ENCODE measurements at regions not wholly inside any gene's neighbourhood (a gene's known extent, or its start where the extent isn't known, plus 50 kb on each side); places are given as distances from the start of the nearest gene placed in this dataset.

DNA sequence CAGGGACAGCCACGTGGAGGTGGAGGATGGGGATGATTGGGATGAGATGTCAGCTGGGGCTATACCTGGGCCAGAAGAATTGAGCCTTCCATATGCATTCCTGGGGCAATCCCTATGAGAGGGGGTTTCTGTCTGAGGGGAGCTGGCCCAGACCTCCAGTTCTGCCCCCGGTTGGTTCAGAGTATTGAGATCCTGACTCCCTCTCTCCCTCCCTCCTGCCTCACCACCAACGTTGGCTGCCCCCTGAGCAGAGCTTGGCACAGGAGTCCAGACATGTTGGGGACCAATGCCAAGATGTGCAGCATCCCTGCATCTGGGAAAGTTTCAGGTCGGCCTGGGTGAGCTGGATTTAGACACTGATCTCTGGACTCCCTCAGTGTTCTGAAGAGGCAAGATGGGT is 575.2 kb upstream of the MKI67 start:
- no peak overlapping the region for H2AFZ ChIP-seq (ENCODE audit: low read depth)
- no peaks in the 10 kb centered on the region for H4K20me1 ChIP-seq (ENCODE audit: insufficient read depth)
- no peaks in the 10 kb centered on the region for H3K79me2 ChIP-seq (ENCODE audit: insufficient read depth)
- no peaks in the 10 kb centered on the region; a peak in 1 of 4 replicates for H3K4me1 ChIP-seq (ENCODE audit: control insufficient read depth in 1 of 2, insufficient read depth in 2 of 2, low read depth in 1 of 2, low read length in 1 of 2)
- H3K9me2 ChIP-seq, result no peaks in the 10 kb centered on the region
- ChIA-PET POLR2A (no interaction called here), CTCF (interaction anchor here (1.4 kb wide), 1 partner anchor 70 kb away, joined by 3 read pairs; no protein-coding TSS in a partner anchor)
- H3K4me3 ChIP-seq (ENCODE audit: low read depth in 2 of 2, low read length in 1 of 2), result no peak overlapping the region
- no peak overlapping the region for H3K9ac ChIP-seq
- WGBS (ENCODE audit: low lambda C conversion rate), result 4% methylated on average over 3 of the region's 4 CpGs
- no peak for DNase-seq
- H3F3A ChIP-seq (replicated peaks; ENCODE audit: insufficient read depth), result no peaks in the 10 kb centered on the region
- TF ChIP-seq MAX (IDR thresholded peaks at IDR 0.05; ENCODE audit: low read depth), result no peak
- TF ChIP-seq SMC3 (IDR thresholded peaks at IDR 0.05; ENCODE audit: low read depth, low read length), result no peak
- no peak for TF ChIP-seq EZH2phosphoT487 (IDR thresholded peaks at IDR 0.05; ENCODE audit: borderline replicate concordance, low read depth)
- no peak for TF ChIP-seq TEAD4 (IDR thresholded peaks at IDR 0.05; ENCODE audit: borderline replicate concordance, insufficient read depth)
- TF ChIP-seq ELF1 (IDR thresholded peaks at IDR 0.05), result no peak
- TF ChIP-seq CHD2 (IDR thresholded peaks at IDR 0.05; ENCODE audit: low read length, partially characterized antibody), result no peak
- TF ChIP-seq TAF1 (IDR thresholded peaks at IDR 0.05; ENCODE audit: borderline replicate concordance, low read depth, low read length), result no peak
- no peak for TF ChIP-seq EP300 (IDR thresholded peaks at IDR 0.05; ENCODE audit: borderline replicate concordance in 1 of 2, low read depth in 1 of 2, low read length in 1 of 2)
- no peak for TF ChIP-seq YY1 (IDR thresholded peaks at IDR 0.05; ENCODE audit: low read depth)
- TF ChIP-seq, protein P1, sequence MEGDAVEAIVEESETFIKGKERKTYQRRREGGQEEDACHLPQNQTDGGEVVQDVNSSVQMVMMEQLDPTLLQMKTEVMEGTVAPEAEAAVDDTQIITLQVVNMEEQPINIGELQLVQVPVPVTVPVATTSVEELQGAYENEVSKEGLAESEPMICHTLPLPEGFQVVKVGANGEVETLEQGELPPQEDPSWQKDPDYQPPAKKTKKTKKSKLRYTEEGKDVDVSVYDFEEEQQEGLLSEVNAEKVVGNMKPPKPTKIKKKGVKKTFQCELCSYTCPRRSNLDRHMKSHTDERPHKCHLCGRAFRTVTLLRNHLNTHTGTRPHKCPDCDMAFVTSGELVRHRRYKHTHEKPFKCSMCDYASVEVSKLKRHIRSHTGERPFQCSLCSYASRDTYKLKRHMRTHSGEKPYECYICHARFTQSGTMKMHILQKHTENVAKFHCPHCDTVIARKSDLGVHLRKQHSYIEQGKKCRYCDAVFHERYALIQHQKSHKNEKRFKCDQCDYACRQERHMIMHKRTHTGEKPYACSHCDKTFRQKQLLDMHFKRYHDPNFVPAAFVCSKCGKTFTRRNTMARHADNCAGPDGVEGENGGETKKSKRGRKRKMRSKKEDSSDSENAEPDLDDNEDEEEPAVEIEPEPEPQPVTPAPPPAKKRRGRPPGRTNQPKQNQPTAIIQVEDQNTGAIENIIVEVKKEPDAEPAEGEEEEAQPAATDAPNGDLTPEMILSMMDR (IDR thresholded peaks at IDR 0.05), result no peak
- TF ChIP-seq, protein P2, sequence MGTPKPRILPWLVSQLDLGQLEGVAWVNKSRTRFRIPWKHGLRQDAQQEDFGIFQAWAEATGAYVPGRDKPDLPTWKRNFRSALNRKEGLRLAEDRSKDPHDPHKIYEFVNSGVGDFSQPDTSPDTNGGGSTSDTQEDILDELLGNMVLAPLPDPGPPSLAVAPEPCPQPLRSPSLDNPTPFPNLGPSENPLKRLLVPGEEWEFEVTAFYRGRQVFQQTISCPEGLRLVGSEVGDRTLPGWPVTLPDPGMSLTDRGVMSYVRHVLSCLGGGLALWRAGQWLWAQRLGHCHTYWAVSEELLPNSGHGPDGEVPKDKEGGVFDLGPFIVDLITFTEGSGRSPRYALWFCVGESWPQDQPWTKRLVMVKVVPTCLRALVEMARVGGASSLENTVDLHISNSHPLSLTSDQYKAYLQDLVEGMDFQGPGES (IDR thresholded peaks at IDR 0.05; ENCODE audit: low read depth, low read length), result no peak
- no peak for TF ChIP-seq RAD21 (IDR thresholded peaks at IDR 0.05; ENCODE audit: low read length)
- no peak for TF ChIP-seq RXRA (IDR thresholded peaks at IDR 0.05; ENCODE audit: borderline replicate concordance, low read depth)
- no peak for TF ChIP-seq ZBTB33 (IDR thresholded peaks at IDR 0.05; ENCODE audit: borderline replicate concordance, low read depth)
- TF ChIP-seq, protein P3, sequence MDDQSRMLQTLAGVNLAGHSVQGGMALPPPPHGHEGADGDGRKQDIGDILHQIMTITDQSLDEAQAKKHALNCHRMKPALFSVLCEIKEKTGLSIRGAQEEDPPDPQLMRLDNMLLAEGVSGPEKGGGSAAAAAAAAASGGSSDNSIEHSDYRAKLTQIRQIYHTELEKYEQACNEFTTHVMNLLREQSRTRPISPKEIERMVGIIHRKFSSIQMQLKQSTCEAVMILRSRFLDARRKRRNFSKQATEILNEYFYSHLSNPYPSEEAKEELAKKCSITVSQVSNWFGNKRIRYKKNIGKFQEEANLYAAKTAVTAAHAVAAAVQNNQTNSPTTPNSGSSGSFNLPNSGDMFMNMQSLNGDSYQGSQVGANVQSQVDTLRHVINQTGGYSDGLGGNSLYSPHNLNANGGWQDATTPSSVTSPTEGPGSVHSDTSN (IDR thresholded peaks at IDR 0.05), result no peak
- TF ChIP-seq RFX5 (IDR thresholded peaks at IDR 0.05; ENCODE audit: low read length), result no peak
- TF ChIP-seq POLR2AphosphoS5 (IDR thresholded peaks at IDR 0.05; ENCODE audit: low read depth, low read length), result no peak
- no peak for TF ChIP-seq FOSL2 (IDR thresholded peaks at IDR 0.05; ENCODE audit: borderline replicate concordance, low read depth)
- no peak overlapping the region for H3K27ac ChIP-seq (ENCODE audit: low read depth in 2 of 2, low read length in 1 of 2)
- H3K27me3 ChIP-seq (ENCODE audit: insufficient read depth), result no peaks in the 10 kb centered on the region
- no peak overlapping the region for H3K4me2 ChIP-seq
- H3K36me3 ChIP-seq (replicated peaks in 1 of 2; ENCODE audit: control insufficient read depth in 1 of 2, insufficient read depth in 2 of 2, low read length in 1 of 2), result no peaks in the 10 kb centered on the region
- 0 out of 2 replicates have a peak, but pooled peaks cover 4% of the 10 kb centered on the region for H3K9me3 ChIP-seq
